ENCODE measurements at regions not wholly inside any gene's neighbourhood (a gene's known extent, or its start where the extent isn't known, plus 50 kb on each side); places are given as distances from the start of the nearest gene placed in this dataset.
A peak's percentile ranks its signal among the peaks of the same experiment; 100 is the strongest.

DNA sequence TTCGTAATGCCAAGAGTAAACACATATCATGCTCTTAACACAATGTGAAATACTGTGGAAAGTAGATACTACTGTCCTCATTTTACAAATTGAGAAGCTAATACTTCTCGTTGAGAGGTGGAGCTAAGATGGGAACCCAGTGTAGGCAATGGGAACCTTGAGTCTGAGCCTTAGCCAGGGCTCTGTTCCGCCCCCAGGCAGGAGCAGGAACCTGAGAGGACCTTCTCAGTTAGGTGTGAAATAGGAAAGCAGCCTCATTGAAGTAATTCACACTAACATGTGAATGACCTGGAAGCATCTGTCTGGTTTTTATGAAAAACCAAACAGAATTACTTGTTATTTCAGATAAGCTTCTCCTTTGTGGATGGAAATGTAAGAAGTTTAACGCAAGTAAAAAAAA, 62.6 kb upstream of the RBFOX1 start:
- no peak overlapping the region for H3K27ac Mint-ChIP-seq (ENCODE audit: unreplicated experiment)
- TF ChIP-seq, protein P1, sequence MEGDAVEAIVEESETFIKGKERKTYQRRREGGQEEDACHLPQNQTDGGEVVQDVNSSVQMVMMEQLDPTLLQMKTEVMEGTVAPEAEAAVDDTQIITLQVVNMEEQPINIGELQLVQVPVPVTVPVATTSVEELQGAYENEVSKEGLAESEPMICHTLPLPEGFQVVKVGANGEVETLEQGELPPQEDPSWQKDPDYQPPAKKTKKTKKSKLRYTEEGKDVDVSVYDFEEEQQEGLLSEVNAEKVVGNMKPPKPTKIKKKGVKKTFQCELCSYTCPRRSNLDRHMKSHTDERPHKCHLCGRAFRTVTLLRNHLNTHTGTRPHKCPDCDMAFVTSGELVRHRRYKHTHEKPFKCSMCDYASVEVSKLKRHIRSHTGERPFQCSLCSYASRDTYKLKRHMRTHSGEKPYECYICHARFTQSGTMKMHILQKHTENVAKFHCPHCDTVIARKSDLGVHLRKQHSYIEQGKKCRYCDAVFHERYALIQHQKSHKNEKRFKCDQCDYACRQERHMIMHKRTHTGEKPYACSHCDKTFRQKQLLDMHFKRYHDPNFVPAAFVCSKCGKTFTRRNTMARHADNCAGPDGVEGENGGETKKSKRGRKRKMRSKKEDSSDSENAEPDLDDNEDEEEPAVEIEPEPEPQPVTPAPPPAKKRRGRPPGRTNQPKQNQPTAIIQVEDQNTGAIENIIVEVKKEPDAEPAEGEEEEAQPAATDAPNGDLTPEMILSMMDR (IDR thresholded peaks at IDR 0.05; ENCODE audit: unreplicated experiment) = no peak
- no TSS peak for BruUV-seq (replicated peaks)
- H3K4me3 Mint-ChIP-seq (ENCODE audit: low read depth, unreplicated experiment) = no peak overlapping the region
- H3K27me3 Mint-ChIP-seq (ENCODE audit: unreplicated experiment) = no peaks in the 10 kb centered on the region
- no peak for DNase-seq
- intact Hi-C loops (cut with micrococcal nuclease; ENCODE audit: unreplicated experiment) = no loop called here
- CTCF ChIA-PET = no interaction called here
- no peaks in the 10 kb centered on the region for H3K4me1 Mint-ChIP-seq (ENCODE audit: low read depth, unreplicated experiment)
- no peaks in the 10 kb centered on the region for H3K36me3 Mint-ChIP-seq (ENCODE audit: insufficient read depth, unreplicated experiment)
- H3K9me3 Mint-ChIP-seq (ENCODE audit: low read depth, unreplicated experiment) = peaks cover 16% of the 10 kb centered on the region

DNA sequence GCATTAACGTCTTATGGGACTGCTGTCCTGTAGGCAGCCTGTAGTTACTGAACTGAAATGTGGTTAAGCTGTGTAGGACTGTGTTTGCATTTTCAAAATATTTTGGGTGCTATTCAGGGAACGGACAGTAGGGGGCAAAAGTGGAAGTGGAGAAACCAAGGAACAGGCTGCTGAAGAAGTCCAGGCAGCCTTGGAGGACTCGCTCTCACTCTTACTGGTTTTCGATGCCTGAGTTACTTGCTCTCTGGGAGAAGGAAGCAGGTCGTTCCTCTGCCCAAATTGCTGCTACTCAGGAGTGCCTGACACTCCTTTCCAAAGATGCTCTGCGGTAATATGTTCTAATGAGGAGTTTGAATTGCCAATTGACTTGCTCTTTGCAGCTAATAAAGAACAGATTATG, 64.5 kb upstream of the RBFOX1 start:
- intact Hi-C loops (cut with micrococcal nuclease; ENCODE audit: unreplicated experiment) = no loop called here
- no TSS peak for BruUV-seq (replicated peaks)

DNA sequence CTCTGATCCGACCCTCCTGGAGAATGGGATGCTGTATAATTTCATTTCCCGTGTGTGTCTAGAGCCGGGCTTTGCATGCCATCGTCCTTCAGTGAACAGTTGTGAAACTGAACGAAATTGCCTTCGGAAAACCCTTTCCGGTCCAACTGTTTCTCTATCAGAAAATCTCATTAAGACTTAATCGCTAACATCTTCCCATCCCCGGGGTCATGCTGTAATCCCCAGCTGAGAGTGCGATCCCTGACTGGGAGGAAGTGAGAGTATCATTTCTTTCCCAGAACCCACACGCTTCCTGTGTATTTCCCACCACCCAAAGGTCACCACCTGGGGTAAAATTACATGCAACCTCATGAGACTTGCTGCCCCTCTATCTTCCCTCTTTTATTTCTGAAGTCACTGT, 75.6 kb upstream of the RBFOX1 start:
- no TSS peak for BruUV-seq (replicated peaks)
- intact Hi-C loops (cut with micrococcal nuclease; ENCODE audit: unreplicated experiment) = no loop called here
- H3K27me3 Mint-ChIP-seq (ENCODE audit: unreplicated experiment) = no peaks in the 10 kb centered on the region
- peaks cover 22% of the 10 kb centered on the region for H3K9me3 Mint-ChIP-seq (ENCODE audit: low read depth, unreplicated experiment)
- no peak overlapping the region for H3K27ac Mint-ChIP-seq (ENCODE audit: unreplicated experiment)
- no peaks in the 10 kb centered on the region for H3K36me3 Mint-ChIP-seq (ENCODE audit: insufficient read depth, unreplicated experiment)
- TF ChIP-seq, protein P1 (IDR thresholded peaks at IDR 0.05; ENCODE audit: unreplicated experiment) = no peak
- CTCF ChIA-PET = no interaction called here
- H3K4me3 Mint-ChIP-seq (ENCODE audit: low read depth, unreplicated experiment) = no peak overlapping the region
- no peaks in the 10 kb centered on the region for H3K4me1 Mint-ChIP-seq (ENCODE audit: low read depth, unreplicated experiment)
- DNase-seq = no peak

More for the DNA sequence above, 64.5 kb upstream of the RBFOX1 start:
- H3K4me1 Mint-ChIP-seq (ENCODE audit: low read depth, unreplicated experiment) = no peaks in the 10 kb centered on the region
- H3K4me3 Mint-ChIP-seq (ENCODE audit: low read depth, unreplicated experiment) = no peak overlapping the region
- peak; percentile 7 for DNase-seq
- H3K27me3 Mint-ChIP-seq (ENCODE audit: unreplicated experiment) = no peaks in the 10 kb centered on the region
- H3K27ac Mint-ChIP-seq (ENCODE audit: unreplicated experiment) = no peak overlapping the region
- CTCF ChIA-PET = no interaction called here
- TF ChIP-seq, protein P1 (IDR thresholded peaks at IDR 0.05; ENCODE audit: unreplicated experiment) = no peak
- peaks cover 10% of the 10 kb centered on the region for H3K9me3 Mint-ChIP-seq (ENCODE audit: low read depth, unreplicated experiment)
- H3K36me3 Mint-ChIP-seq (ENCODE audit: insufficient read depth, unreplicated experiment) = no peaks in the 10 kb centered on the region

DNA sequence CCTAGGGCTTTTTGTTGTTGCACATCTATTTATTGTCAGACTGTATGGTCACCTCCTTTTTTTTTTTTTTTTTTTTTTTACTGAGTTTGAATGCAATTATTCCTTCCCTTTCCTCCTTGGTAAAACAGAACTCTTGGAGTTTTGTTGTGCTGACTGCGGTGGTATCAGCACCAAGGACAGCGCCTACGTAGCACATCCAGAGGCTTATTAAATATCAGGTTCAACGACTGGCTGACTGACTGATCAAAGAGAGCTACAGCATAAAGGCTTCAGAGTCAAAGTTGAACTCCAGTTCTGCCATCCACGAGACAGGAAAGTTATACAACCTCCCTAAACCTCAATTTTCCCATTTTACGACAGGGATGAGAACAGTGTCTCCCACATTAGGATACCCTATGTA, 86.1 kb upstream of the RBFOX1 start:
- no peaks in the 10 kb centered on the region for H3K36me3 Mint-ChIP-seq (ENCODE audit: insufficient read depth, unreplicated experiment)
- BruUV-seq (replicated peaks) = no TSS peak

More for the DNA sequence above, 86.1 kb upstream of the RBFOX1 start:
- CTCF ChIA-PET = interaction anchor here (0.7 kb wide), 1 partner anchor 10 kb away, joined by 7 read pairs; no protein-coding TSS in a partner anchor
- Mint-ChIP-seq H3K9me3 (ENCODE audit: low read depth, unreplicated experiment) (peaks cover 24% of the 10 kb centered on the region), H3K27me3 (ENCODE audit: unreplicated experiment) (no peaks in the 10 kb centered on the region), H3K4me1 (ENCODE audit: low read depth, unreplicated experiment) (no peaks in the 10 kb centered on the region), H3K27ac (ENCODE audit: unreplicated experiment) (no peak overlapping the region), H3K4me3 (ENCODE audit: low read depth, unreplicated experiment) (no peak overlapping the region)
- TF ChIP-seq, protein P1 (IDR thresholded peaks at IDR 0.05; ENCODE audit: unreplicated experiment) = no peak
- DNase-seq = no peak
- intact Hi-C loops (cut with micrococcal nuclease; ENCODE audit: unreplicated experiment) = no loop called here

All from Calu3 (cell line).